ENCODE measurements at regions not wholly inside any gene's neighbourhood (a gene's known extent, or its start where the extent isn't known, plus 50 kb on each side); places are given as distances from the start of the nearest gene placed in this dataset.

- TF ChIP-seq CTCF (IDR thresholded peaks at IDR 0.05) (no peak), POLR2AphosphoS5 (IDR thresholded peaks at IDR 0.05) (no peak), POLR2A (IDR thresholded peaks at IDR 0.05; ENCODE audit: low read depth) (no peak)
These were observed 476.4 kb upstream of the KCNMB2 start for GRCh38 chr3:178059836-178060235.
